ENCODE measurements at regions not wholly inside any gene's neighbourhood (a gene's known extent, or its start where the extent isn't known, plus 50 kb on each side); places are given as distances from the start of the nearest gene placed in this dataset.

- Histone ChIP-seq H3K27me3 (no peaks in the 10 kb centered on the region), H3K9me3 (replicated peaks in 1 of 3) (no peaks in the 10 kb centered on the region), H3K4me1 (replicated peaks in 1 of 2) (no peaks in the 10 kb centered on the region), H3K36me3 (replicated peaks in 1 of 2) (no peaks in the 10 kb centered on the region), H3K27ac (no peak overlapping the region), H3K4me3 (no peak overlapping the region)
- intact Hi-C loops (cut with DNase I): no loop called here
- TF ChIP-seq POLR2A (IDR thresholded peaks at IDR 0.05) (no peak), CTCF (IDR thresholded peaks at IDR 0.05) (no peak)
- WGBS, 4 donors: 47 to 59% (median 55%) methylated on average over 3 of the region's 3 CpGs
- no peak for DNase-seq
Measured at GRCh38 chr7:46513447-46513848, 592.4 kb upstream of the IGFBP3 start.

GRCh38 chr7:46512891-46513413, 591.9 kb upstream of the IGFBP3 start:
- Histone ChIP-seq H3K27ac (no peak overlapping the region), H3K4me3 (no peak overlapping the region), H3K9me3 (replicated peaks in 1 of 3) (no peaks in the 10 kb centered on the region), H3K27me3 (no peaks in the 10 kb centered on the region), H3K4me1 (replicated peaks in 1 of 2) (no peaks in the 10 kb centered on the region), H3K36me3 (replicated peaks in 1 of 2) (no peaks in the 10 kb centered on the region)
- TF ChIP-seq CTCF (IDR thresholded peaks at IDR 0.05): no peak
- 54 to 64% (median 62%) methylated on average over 4 of the region's 4 CpGs for WGBS, 4 donors
- DNase-seq: no peak
- intact Hi-C loops (cut with DNase I): no loop called here

- H3K36me3 ChIP-seq (replicated peaks in 1 of 2): no peaks in the 10 kb centered on the region
- TF ChIP-seq CTCF (IDR thresholded peaks at IDR 0.05): no peak
- DNase-seq: no peak
- intact Hi-C loops (cut with DNase I): no loop called here
- no peaks in the 10 kb centered on the region for H3K4me1 ChIP-seq (replicated peaks in 1 of 2)
- 67 to 85% (median 77%) methylated on average over 3 of the region's 3 CpGs for WGBS, 4 donors
- H3K27ac ChIP-seq: no peak overlapping the region
- no peaks in the 10 kb centered on the region for H3K9me3 ChIP-seq (replicated peaks in 1 of 3)
- no peak overlapping the region for H3K4me3 ChIP-seq
- no peaks in the 10 kb centered on the region for H3K27me3 ChIP-seq
Measured at GRCh38 chr7:46511442-46512215, 590.6 kb upstream of the IGFBP3 start.

- Histone ChIP-seq H3K27ac (no peak overlapping the region), H3K9me3 (replicated peaks in 1 of 3) (no peaks in the 10 kb centered on the region), H3K4me3 (no peak overlapping the region), H3K4me1 (replicated peaks in 1 of 2) (no peaks in the 10 kb centered on the region), H3K27me3 (no peaks in the 10 kb centered on the region), H3K36me3 (replicated peaks in 1 of 2) (no peaks in the 10 kb centered on the region)
- WGBS, 4 donors: 40 to 65% (median 53%) methylated on average over 2 of the region's 2 CpGs
- TF ChIP-seq CTCF (IDR thresholded peaks at IDR 0.05): no peak
- TF ChIP-seq POLR2A (IDR thresholded peaks at IDR 0.05): no peak
- no peak for DNase-seq
- intact Hi-C loops (cut with DNase I): no loop called here
Measured at GRCh38 chr7:46508583-46508982, 587.5 kb upstream of the IGFBP3 start.

Data from adrenal gland (tissue), 9 donors.